Gastroesophageal sphincter (tissue), 4 donors: ENCODE measurements at regions not wholly inside any gene's neighbourhood (a gene's known extent, or its start where the extent isn't known, plus 50 kb on each side); places are given as distances from the start of the nearest gene placed in this dataset.

Source experiments
- ATAC-seq: fragments of 150-250 bp; one replicate; pipeline ENCODE4 v1.9.1; 2016; ENCODE audit warnings: mild to moderate bottlenecking, moderate library complexity
- H3K27ac ChIP-seq, 4 donors: fragments of 200-600 bp; sonication (generic) in 3 of 4; 1 replicate in 3 of 4; 2 replicates in 1 of 4; pipeline ENCODE4 v1.5.1; 2016 to 2019
- H3K27me3 ChIP-seq: fragments of 200-600 bp; sonication (generic); one replicate; pipeline ENCODE4 v1.5.1; 2019
- H3K36me3 ChIP-seq, 2 donors: fragments of 200-600 bp; sonication (generic); one replicate each; pipeline ENCODE4 v1.5.1; 2019; ENCODE audit warnings: control low read depth in 1 of 2
- H3K4me1 ChIP-seq, 3 donors: fragments of 200-600 bp; sonication (generic); 1 replicate in 2 of 3; 2 replicates in 1 of 3; pipeline ENCODE4 v1.5.1; 2016 to 2019; ENCODE audit warnings: control low read depth in 2 of 3
- H3K4me3 ChIP-seq, 2 donors: fragments of 200-600 bp; sonication (generic); one replicate each; pipeline ENCODE4 v1.5.1; 2019; ENCODE audit warnings: mild to moderate bottlenecking in 1 of 2, moderate library complexity in 1 of 2
- H3K9me3 ChIP-seq, 3 donors: fragments of 200-600 bp; sonication (generic); one replicate each; pipeline ENCODE4 v1.5.1; 2017 to 2019; ENCODE audit warnings: control low read depth in 2 of 3
- EP300 ChIP-seq: sonication (generic); formaldehyde crosslinking; IDR thresholded peaks from one replicate; pipeline ENCODE4 v1.6.1; 2017; ENCODE audit warnings: antibody characterized with exemption, mild to moderate bottlenecking
- POLR2A ChIP-seq, 2 donors: fragments of 450-650 bp; IDR thresholded peaks; one replicate each; pipeline ENCODE4 v1.6.1; 2017; ENCODE audit warnings: antibody characterized with exemption in 2 of 2, mild to moderate bottlenecking in 2 of 2, moderate library complexity in 1 of 2
- POLR2AphosphoS5 ChIP-seq: sonication (generic); formaldehyde crosslinking; IDR thresholded peaks from one replicate; pipeline ENCODE4 v1.6.1; 2017; ENCODE audit warnings: antibody characterized with exemption
- WGBS, 2 donors: methylation state at CpG; one replicate each; pipeline ENCODE4 v1.1.5; 2018; ENCODE audit warnings: low coverage in 1 of 2; 5-methylcytosine and 5-hydroxymethylcytosine counted together
- TF ChIP-seq, protein P1 (sequence below), 4 experiments: fragments of 200-600 bp in 2 of 4; fragments of 450-650 bp in 2 of 4; sonication (generic) in 1 of 4; IDR thresholded peaks; one replicate each; pipeline ENCODE4 v1.5.1; 2017 to 2019; ENCODE audit warnings: antibody characterized with exemption in 4 of 4, mild to moderate bottlenecking in 2 of 4, moderate library complexity in 2 of 4

DNA sequence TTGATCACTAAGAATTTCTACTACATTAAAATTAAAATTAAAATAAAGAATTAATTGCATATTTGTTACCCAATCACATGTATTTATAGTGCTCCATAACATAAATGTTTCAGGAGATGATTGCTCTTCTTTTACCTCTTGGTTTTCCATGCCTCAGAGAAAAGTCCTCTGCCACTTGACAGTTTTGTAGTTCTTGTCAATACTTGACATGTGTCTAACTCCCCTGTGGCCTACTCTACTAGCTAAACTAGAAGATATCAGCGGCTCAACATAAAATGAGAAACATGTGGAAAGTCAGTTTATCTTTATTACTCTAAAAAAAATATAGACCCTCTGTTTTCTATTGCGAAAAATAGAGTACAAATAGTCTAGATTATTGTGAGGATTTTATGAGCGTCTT is 650.6 kb upstream of the NUDT12 start:
- 80 to 91% methylated on average over 2 to 3 of the region's 3 CpGs for WGBS, 2 donors
- H3K36me3 ChIP-seq = no peaks in the 10 kb centered on the region
- H3K27ac ChIP-seq = no peak overlapping the region
- ATAC-seq = no peak
- H3K4me1 ChIP-seq = no peaks in the 10 kb centered on the region
- no peaks in the 10 kb centered on the region for H3K27me3 ChIP-seq
- no peaks in the 10 kb centered on the region for H3K9me3 ChIP-seq
- H3K4me3 ChIP-seq = no peak overlapping the region
- TF ChIP-seq, protein P1, sequence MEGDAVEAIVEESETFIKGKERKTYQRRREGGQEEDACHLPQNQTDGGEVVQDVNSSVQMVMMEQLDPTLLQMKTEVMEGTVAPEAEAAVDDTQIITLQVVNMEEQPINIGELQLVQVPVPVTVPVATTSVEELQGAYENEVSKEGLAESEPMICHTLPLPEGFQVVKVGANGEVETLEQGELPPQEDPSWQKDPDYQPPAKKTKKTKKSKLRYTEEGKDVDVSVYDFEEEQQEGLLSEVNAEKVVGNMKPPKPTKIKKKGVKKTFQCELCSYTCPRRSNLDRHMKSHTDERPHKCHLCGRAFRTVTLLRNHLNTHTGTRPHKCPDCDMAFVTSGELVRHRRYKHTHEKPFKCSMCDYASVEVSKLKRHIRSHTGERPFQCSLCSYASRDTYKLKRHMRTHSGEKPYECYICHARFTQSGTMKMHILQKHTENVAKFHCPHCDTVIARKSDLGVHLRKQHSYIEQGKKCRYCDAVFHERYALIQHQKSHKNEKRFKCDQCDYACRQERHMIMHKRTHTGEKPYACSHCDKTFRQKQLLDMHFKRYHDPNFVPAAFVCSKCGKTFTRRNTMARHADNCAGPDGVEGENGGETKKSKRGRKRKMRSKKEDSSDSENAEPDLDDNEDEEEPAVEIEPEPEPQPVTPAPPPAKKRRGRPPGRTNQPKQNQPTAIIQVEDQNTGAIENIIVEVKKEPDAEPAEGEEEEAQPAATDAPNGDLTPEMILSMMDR (IDR thresholded peaks at IDR 0.05) = no peak
- TF ChIP-seq POLR2A (IDR thresholded peaks at IDR 0.05) (no peak), POLR2AphosphoS5 (no peak), EP300 (no peak)

- H3K4me3 ChIP-seq = no peak overlapping the region
- no peak overlapping the region for H3K27ac ChIP-seq
- H3K4me1 ChIP-seq = no peaks in the 10 kb centered on the region
- ATAC-seq = no peak
- H3K9me3 ChIP-seq = no peaks in the 10 kb centered on the region
- no peaks in the 10 kb centered on the region for H3K27me3 ChIP-seq
- 87% methylated on average over 3 of the region's 3 CpGs; no CpG with 5 or more reads in 1 of the 2 donors for WGBS, 2 donors
- TF ChIP-seq POLR2AphosphoS5 (no peak), POLR2A (IDR thresholded peaks at IDR 0.05) (no peak)
- TF ChIP-seq, protein P1 (IDR thresholded peaks at IDR 0.05) = no peak
- H3K36me3 ChIP-seq = no peaks in the 10 kb centered on the region
Observed at GRCh38 chr5:104199771-104200170, 637.2 kb upstream of the NUDT12 start.

DNA sequence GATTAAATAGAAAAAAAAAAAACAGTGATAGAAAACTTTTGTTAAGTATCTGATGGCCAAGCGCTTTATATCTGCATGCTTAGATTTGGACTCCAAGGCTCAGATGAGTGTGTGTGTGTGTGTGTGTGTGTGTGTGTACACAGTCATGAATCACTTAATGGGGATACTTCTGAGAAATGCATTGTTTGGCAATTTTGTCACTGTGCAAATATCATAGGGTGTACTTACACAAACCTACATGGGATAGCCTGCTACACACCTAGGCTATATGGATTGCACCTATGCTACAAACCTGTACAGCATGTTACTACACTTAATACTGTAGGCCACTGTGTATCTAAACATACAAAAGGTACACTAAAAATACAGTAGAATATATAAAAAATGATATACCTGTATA is 635.6 kb upstream of the NUDT12 start:
- no peak for TF ChIP-seq POLR2AphosphoS5
- TF ChIP-seq EP300 = no peak
- TF ChIP-seq POLR2A (IDR thresholded peaks at IDR 0.05) = no peak
- TF ChIP-seq, protein P1 (IDR thresholded peaks at IDR 0.05) = no peak
- Histone ChIP-seq H3K4me3 (no peak overlapping the region), H3K4me1 (no peaks in the 10 kb centered on the region), H3K36me3 (no peaks in the 10 kb centered on the region), H3K9me3 (no peaks in the 10 kb centered on the region), H3K27me3 (no peaks in the 10 kb centered on the region), H3K27ac (no peak overlapping the region)
- 95 to 100% methylated on average over 1 of the region's 1 CpG for WGBS, 2 donors
- ATAC-seq = no peak

DNA sequence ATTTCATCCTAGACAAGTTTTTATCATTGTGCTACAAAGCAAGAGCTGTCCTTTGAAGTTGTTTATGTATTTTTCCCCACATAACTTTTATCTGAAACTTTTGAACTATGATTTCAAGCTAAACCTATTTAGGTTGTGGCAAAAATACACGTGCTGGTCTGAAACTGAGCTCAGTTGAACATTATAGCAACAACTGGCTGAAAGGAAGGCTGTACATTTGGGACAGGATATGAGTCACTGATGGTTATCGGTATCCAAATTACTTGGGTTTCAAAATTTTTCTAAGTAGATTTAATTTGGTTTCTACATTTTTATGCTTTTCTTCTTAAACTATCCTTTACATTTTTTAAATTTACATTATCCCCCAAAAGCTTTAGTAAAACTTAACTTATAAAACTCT is 627.3 kb upstream of the NUDT12 start:
- Histone ChIP-seq H3K27me3 (no peaks in the 10 kb centered on the region), H3K36me3 (no peaks in the 10 kb centered on the region), H3K4me3 (no peak overlapping the region), H3K27ac (no peak overlapping the region), H3K9me3 (no peaks in the 10 kb centered on the region), H3K4me1 (no peaks in the 10 kb centered on the region)
- TF ChIP-seq POLR2AphosphoS5 (no peak), POLR2A (IDR thresholded peaks at IDR 0.05) (no peak), EP300 (no peak)
- TF ChIP-seq, protein P1 (IDR thresholded peaks at IDR 0.05) = no peak
- no peak for ATAC-seq
- 60 to 61% methylated on average over 2 of the region's 2 CpGs for WGBS, 2 donors

- Histone ChIP-seq H3K4me3 (no peak overlapping the region), H3K36me3 (no peaks in the 10 kb centered on the region), H3K27ac (no peak overlapping the region), H3K27me3 (no peaks in the 10 kb centered on the region), H3K9me3 (no peaks in the 10 kb centered on the region), H3K4me1 (no peaks in the 10 kb centered on the region)
- WGBS, 2 donors = 81 to 82% methylated on average over 3 to 4 of the region's 4 CpGs
- ATAC-seq = no peak
- no peak for TF ChIP-seq POLR2A (IDR thresholded peaks at IDR 0.05)
- TF ChIP-seq, protein P1 (IDR thresholded peaks at IDR 0.05) = no peak
- TF ChIP-seq POLR2AphosphoS5 = no peak
- TF ChIP-seq EP300 = no peak
Observed at GRCh38 chr5:104189031-104189430, 626.4 kb upstream of the NUDT12 start.
